ENCODE measurements at regions not wholly inside any gene's neighbourhood (a gene's known extent, or its start where the extent isn't known, plus 50 kb on each side); places are given as distances from the start of the nearest gene placed in this dataset.

- no peak for TF ChIP-seq CTCF (IDR thresholded peaks at IDR 0.05; ENCODE audit: borderline replicate concordance, extremely low read depth, low read length, poor library complexity, severe bottlenecking)
- no peak for TF ChIP-seq EZH2 (IDR thresholded peaks at IDR 0.05; ENCODE audit: borderline replicate concordance, low read depth, low read length, severe bottlenecking)
Measured at GRCh38 chr10:104510644-104511043, 130.4 kb upstream of the SORCS3 start.
